OCI-LY7 (cell line): ENCODE measurements at regions not wholly inside any gene's neighbourhood (a gene's known extent, or its start where the extent isn't known, plus 50 kb on each side); places are given as distances from the start of the nearest gene placed in this dataset.

ENCODE experiments used
- CTCF ChIP-seq: fragments of 200-600 bp; sonication (generic); conservative IDR thresholded peaks from 2 replicates; pipeline ENCODE4 v1.5.1; 2014; ENCODE audit warnings: mild to moderate bottlenecking, antibody characterized with exemption, low read length, moderate library complexity, mixed read lengths
- EZH2phosphoT487 ChIP-seq: fragments of 200-600 bp; sonication (generic); IDR thresholded peaks from 2 replicates; pipeline ENCODE4 v1.6.1; 2018; ENCODE audit warnings: low read depth, borderline replicate concordance, mild to moderate bottlenecking, mixed run types, antibody characterized with exemption, low read length, moderate library complexity, mixed read lengths

- no peak for TF ChIP-seq CTCF
- TF ChIP-seq EZH2phosphoT487 = no peak
These were observed 71.1 kb upstream of the RFC3 start for GRCh38 chr13:33746867-33747266.
